ENCODE measurements at regions not wholly inside any gene's neighbourhood (a gene's known extent, or its start where the extent isn't known, plus 50 kb on each side); places are given as distances from the start of the nearest gene placed in this dataset.

GRCh38 chr5:117652958-117653280 is 1078.3 kb upstream of the SEMA6A start:
- no peak for TF ChIP-seq NFRKB (IDR thresholded peaks at IDR 0.05)
- TF ChIP-seq TARDBP (IDR thresholded peaks at IDR 0.05) = no peak
- TF ChIP-seq SUZ12 (IDR thresholded peaks at IDR 0.05) = no peak
- TF ChIP-seq SP1 (IDR thresholded peaks at IDR 0.05) = no peak
- TF ChIP-seq HDGF (IDR thresholded peaks at IDR 0.05; ENCODE audit: borderline replicate concordance) = no peak
- no peak for TF ChIP-seq FOXA1 (IDR thresholded peaks at IDR 0.05)
- no peak for TF ChIP-seq FOXK2 (IDR thresholded peaks at IDR 0.05)
- no peak for TF ChIP-seq ELF4 (IDR thresholded peaks at IDR 0.05)
- CTCF ChIA-PET = no interaction called here

GRCh38 chr5:117652036-117652957 is 1077.7 kb upstream of the SEMA6A start:
- POLR2A ChIA-PET = no interaction called here
- CTCF ChIA-PET = no interaction called here
- DNase-seq (ENCODE audit: extremely low spot score) = no peak
- no peak for TF ChIP-seq PKNOX1 (IDR thresholded peaks at IDR 0.05)
- no peak for TF ChIP-seq FOXK2 (IDR thresholded peaks at IDR 0.05)
- no peak for TF ChIP-seq LEF1 (IDR thresholded peaks at IDR 0.05; ENCODE audit: borderline replicate concordance)
- no peak for TF ChIP-seq BHLHE40 (IDR thresholded peaks at IDR 0.05; ENCODE audit: borderline replicate concordance)
- TF ChIP-seq FOXM1 (IDR thresholded peaks at IDR 0.05; ENCODE audit: borderline replicate concordance) = no peak
- no peak for TF ChIP-seq HDGF (IDR thresholded peaks at IDR 0.05; ENCODE audit: borderline replicate concordance)
- TF ChIP-seq SUZ12 (IDR thresholded peaks at IDR 0.05) = no peak
- TF ChIP-seq ELF4 (IDR thresholded peaks at IDR 0.05) = no peak

More at GRCh38 chr5:117652958-117653280, 1078.3 kb upstream of the SEMA6A start:
- peak; percentile 5 for DNase-seq (ENCODE audit: extremely low spot score)
- POLR2A ChIA-PET = no interaction called here

- CTCF ChIA-PET = interaction anchor here (0.6 kb wide), 1 partner anchor 23 kb away, joined by 3 read pairs; no protein-coding TSS in a partner anchor
- TF ChIP-seq SP1 (IDR thresholded peaks at IDR 0.05) (no peak), FOXA1 (IDR thresholded peaks at IDR 0.05) (no peak), BHLHE40 (IDR thresholded peaks at IDR 0.05; ENCODE audit: borderline replicate concordance) (no peak), TARDBP (IDR thresholded peaks at IDR 0.05) (no peak), FOXM1 (IDR thresholded peaks at IDR 0.05; ENCODE audit: borderline replicate concordance) (no peak), FOXK2 (IDR thresholded peaks at IDR 0.05) (no peak), ARNT (IDR thresholded peaks at IDR 0.05) (no peak), CTBP1 (IDR thresholded peaks at IDR 0.05; ENCODE audit: borderline replicate concordance) (no peak), NFRKB (IDR thresholded peaks at IDR 0.05) (no peak)
- POLR2A ChIA-PET = no interaction called here
- DNase-seq (ENCODE audit: extremely low spot score) = no peak
Observed at GRCh38 chr5:117649821-117650220, 1075.2 kb upstream of the SEMA6A start.

- DNase-seq (ENCODE audit: extremely low spot score) = no peak
- TF ChIP-seq LEF1 (IDR thresholded peaks at IDR 0.05; ENCODE audit: borderline replicate concordance) = no peak
- CTCF ChIA-PET = no interaction called here
- POLR2A ChIA-PET = no interaction called here
Observed at GRCh38 chr5:117645400-117645799, 1070.8 kb upstream of the SEMA6A start.

GRCh38 chr5:117638581-117638980 is 1064.0 kb upstream of the SEMA6A start:
- ChIA-PET CTCF (no interaction called here), POLR2A (no interaction called here)
- DNase-seq (ENCODE audit: extremely low spot score) = no peak
- TF ChIP-seq L3MBTL2 (conservative IDR thresholded peaks at IDR 0.05) (no peak), SP1 (IDR thresholded peaks at IDR 0.05) (no peak), ARNT (IDR thresholded peaks at IDR 0.05) (no peak), FOXK2 (IDR thresholded peaks at IDR 0.05) (no peak), CTBP1 (IDR thresholded peaks at IDR 0.05; ENCODE audit: borderline replicate concordance) (no peak), PKNOX1 (IDR thresholded peaks at IDR 0.05) (no peak), HDGF (IDR thresholded peaks at IDR 0.05; ENCODE audit: borderline replicate concordance) (no peak), ELF4 (IDR thresholded peaks at IDR 0.05) (no peak), FOXM1 (IDR thresholded peaks at IDR 0.05; ENCODE audit: borderline replicate concordance) (no peak), TARDBP (IDR thresholded peaks at IDR 0.05) (no peak), ZNF384 (IDR thresholded peaks at IDR 0.05) (no peak), FOXA1 (IDR thresholded peaks at IDR 0.05) (no peak)

GRCh38 chr5:117633093-117633492 is 1058.5 kb upstream of the SEMA6A start:
- no peak for TF ChIP-seq ZNF384 (IDR thresholded peaks at IDR 0.05)
- no peak for TF ChIP-seq CTBP1 (IDR thresholded peaks at IDR 0.05; ENCODE audit: borderline replicate concordance)
- no peak for TF ChIP-seq NFRKB (IDR thresholded peaks at IDR 0.05)
- no peak for TF ChIP-seq FOXA1 (IDR thresholded peaks at IDR 0.05)
- no peak for TF ChIP-seq FOXK2 (IDR thresholded peaks at IDR 0.05)
- TF ChIP-seq ELF4 (IDR thresholded peaks at IDR 0.05) = no peak
- TF ChIP-seq SP1 (IDR thresholded peaks at IDR 0.05) = no peak
- no peak for TF ChIP-seq SUZ12 (IDR thresholded peaks at IDR 0.05)
- no peak for TF ChIP-seq TARDBP (IDR thresholded peaks at IDR 0.05)
- TF ChIP-seq HDGF (IDR thresholded peaks at IDR 0.05; ENCODE audit: borderline replicate concordance) = no peak
- TF ChIP-seq L3MBTL2 (conservative IDR thresholded peaks at IDR 0.05) = no peak
- no peak for TF ChIP-seq LEF1 (IDR thresholded peaks at IDR 0.05; ENCODE audit: borderline replicate concordance)
- TF ChIP-seq FOXM1 (IDR thresholded peaks at IDR 0.05; ENCODE audit: borderline replicate concordance) = no peak
- TF ChIP-seq PKNOX1 (IDR thresholded peaks at IDR 0.05) = no peak
- TF ChIP-seq ARNT (IDR thresholded peaks at IDR 0.05) = no peak
- no peak for DNase-seq (ENCODE audit: extremely low spot score)
- ChIA-PET POLR2A (no interaction called here), CTCF (no interaction called here)

Measured in HEK293T (cell line).